ENCODE measurements at regions not wholly inside any gene's neighbourhood (a gene's known extent, or its start where the extent isn't known, plus 50 kb on each side); places are given as distances from the start of the nearest gene placed in this dataset.

- no peak for TF ChIP-seq EP300 (IDR thresholded peaks at IDR 0.05)
- no peak for TF ChIP-seq CTCF (IDR thresholded peaks at IDR 0.05)
- TF ChIP-seq POLR2A (IDR thresholded peaks at IDR 0.05), result no peak
Observed at GRCh38 chr7:36775676-36776075, 51.4 kb upstream of the AOAH start.
